MV-4-11 (cell line): ENCODE measurements at regions not wholly inside any gene's neighbourhood (a gene's known extent, or its start where the extent isn't known, plus 50 kb on each side); places are given as distances from the start of the nearest gene placed in this dataset.

Source experiments
- DNase-seq: peaks from one replicate; lab custom pipeline; 2025; lab: John Stamatoyannopoulos, UW

- no peak for DNase-seq
Measured at GRCh38 chr1:58367217-58367616, 179.3 kb downstream of the OMA1 start.

GRCh38 chr1:58365328-58365727 is 181.2 kb downstream of the OMA1 start:
- DNase-seq = peak; percentile 86

DNA sequence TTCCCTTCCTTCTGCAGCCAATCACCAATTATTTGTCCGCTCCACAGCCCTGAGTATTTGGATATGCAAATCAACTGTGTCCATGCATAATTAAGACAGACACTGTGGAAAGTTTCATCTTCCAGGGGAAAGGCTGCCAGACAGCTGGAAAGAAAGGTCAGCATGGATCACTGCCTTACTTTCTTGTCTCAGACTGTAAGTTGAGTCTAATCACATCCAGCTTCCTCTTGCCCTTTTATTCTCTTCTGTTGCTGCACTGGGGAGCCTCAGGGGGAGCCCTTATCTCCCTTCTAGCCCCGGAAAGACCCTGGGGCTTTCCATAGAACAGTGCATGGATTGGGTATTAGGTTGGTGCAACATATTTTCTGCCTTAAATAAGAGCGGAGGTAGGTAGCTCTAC is 182.9 kb downstream of the OMA1 start:
- DNase-seq = no peak

DNA sequence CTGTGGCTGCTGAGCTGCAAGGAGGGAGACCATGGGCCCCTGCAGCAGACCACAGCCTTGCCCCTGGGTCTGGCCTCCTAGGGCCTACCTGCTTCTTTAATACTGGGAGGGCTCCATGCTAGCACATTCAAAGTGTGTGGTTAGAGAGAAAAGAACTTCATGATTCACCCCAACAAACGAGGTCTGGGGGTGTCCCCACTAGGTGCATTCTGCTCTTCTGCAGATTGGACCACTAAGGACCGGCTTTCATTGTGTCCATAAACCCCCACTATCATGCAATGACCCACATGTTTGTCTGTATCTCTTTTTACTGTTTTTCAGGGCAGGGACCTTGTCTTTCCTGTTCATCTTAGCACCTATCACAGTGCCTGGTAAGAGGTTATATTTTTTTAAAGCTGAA is 185.4 kb downstream of the OMA1 start:
- no peak for DNase-seq

DNA sequence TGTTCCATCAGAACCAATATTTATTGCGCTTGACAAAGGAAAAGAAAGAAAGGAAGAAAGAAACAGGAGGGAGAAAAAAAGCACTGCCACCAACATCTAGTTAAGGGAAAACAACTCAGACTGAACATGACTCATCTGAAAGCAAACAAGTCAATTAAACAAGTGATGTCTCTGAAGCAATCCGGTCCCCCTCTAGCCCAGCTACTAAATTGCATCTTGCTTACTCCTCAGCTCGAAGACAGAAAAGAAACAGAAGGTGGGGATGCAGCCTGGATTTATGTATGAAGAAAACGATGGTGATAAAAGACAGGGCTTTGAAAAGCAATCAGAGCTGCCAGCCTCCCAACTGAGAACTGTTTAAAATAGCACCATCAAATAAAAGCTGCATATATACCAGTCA is 188.2 kb downstream of the OMA1 start:
- DNase-seq = no peak

DNA sequence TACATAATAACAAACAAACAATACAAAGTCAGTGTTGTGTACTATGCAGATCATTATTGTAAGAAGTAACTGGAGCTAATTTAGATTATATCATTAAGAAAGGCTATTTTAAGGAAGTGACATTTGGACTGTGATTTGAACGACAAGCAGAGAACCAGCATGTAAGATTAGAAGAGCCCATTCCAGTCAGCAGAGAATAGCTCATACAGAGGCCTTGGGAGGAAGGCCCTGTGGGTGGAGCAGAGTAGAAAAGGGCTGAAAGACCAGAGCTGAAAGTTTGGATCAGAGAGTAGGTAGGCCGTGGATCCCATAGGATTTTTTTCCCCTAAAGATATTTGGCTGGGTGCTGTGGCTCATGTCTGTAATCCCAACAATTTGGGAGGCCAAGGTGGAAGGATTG is 190.1 kb downstream of the OMA1 start:
- DNase-seq = no peak

- no peak for DNase-seq
Measured at GRCh38 chr1:58353168-58353567, 193.4 kb downstream of the OMA1 start.

GRCh38 chr1:58352476-58353092 is 193.9 kb downstream of the OMA1 start:
- DNase-seq = no peak

- no peak for DNase-seq
Measured at GRCh38 chr1:58346036-58346355, 200.5 kb downstream of the OMA1 start.

DNA sequence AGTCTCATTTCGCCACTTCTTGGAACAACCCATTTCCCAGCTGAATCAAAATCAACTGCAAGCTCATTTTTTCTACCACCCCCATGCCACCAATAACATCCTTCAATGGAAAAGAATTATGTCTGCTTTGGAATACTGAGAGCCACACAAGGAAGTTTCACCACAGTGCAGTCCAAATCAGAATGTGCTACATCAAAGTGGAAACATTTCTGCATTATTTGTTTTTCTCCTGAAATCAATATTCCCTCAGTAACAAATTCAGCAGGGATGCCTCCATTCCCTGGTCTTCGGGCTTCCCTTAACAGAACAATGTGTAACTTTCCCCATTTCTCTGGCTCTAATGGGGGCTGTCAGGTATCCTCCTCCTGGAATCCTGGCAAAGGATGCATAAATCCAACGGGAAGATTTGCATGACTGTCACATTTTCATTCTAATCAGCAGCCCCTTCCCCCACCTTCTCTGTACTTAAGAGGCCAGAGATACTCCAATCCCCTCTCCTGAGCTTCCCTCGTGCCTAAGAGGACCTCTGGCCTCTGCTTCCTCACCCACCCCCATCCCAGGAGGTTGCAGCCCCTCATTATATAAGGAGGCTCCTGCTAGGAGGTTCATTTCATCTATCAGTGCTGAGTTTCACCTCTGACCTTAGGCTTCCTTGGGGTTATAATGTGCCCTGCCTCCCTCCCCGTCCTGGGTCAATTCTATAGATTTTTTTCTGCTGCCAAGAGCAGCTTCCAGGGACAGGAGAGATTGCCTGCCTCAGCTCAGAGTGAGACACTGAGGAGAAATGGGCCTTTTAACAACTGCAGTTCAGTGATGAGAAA is 201.1 kb downstream of the OMA1 start:
- no peak for DNase-seq

- DNase-seq = no peak
Measured at GRCh38 chr1:58340185-58340584, 206.3 kb downstream of the OMA1 start.

DNA sequence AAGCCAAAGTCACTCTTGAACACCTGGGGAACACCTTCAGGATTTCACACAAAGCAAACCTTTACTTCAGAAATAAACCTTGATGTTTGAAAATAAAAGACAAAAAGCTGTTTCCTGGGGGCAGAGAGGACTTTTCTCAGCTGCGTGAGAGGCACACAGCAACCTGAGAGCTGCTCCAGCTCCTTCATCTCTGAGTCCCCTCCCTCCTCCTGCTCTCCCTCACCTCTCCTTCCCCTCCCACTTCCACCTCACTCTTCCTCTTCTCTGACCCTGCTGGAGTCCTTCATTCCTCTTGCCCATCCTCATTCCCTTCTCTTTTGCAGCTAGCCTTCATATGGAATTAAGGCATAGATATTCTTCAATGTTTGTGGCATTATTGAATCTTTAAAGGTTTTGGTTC is 208.4 kb downstream of the OMA1 start:
- DNase-seq = no peak

- no peak for DNase-seq
Measured at GRCh38 chr1:58333511-58333910, 213.0 kb downstream of the OMA1 start.

GRCh38 chr1:58331156-58331555 is 215.4 kb downstream of the OMA1 start:
- no peak for DNase-seq

GRCh38 chr1:58325866-58326265 is 220.7 kb downstream of the OMA1 start:
- DNase-seq = no peak

DNA sequence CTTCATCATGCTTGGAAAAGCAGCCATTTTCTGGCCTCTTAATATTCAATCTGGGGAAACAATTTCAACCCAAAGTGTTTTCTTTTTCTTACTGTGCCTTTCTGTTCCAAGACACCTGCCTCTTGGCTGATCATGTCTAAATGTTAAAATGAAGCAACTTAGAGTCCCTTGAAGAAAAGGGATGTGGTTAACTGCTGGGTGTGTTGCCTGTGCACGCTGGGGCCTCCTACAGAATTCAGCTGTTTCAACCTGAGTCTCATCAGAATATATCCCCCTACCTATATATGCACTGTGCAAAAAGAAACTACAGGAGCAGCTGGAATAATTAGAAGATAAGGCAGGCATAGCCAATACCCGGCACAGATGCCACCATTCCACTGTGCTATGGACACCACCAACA is 222.0 kb downstream of the OMA1 start:
- DNase-seq = peak; percentile 8

DNA sequence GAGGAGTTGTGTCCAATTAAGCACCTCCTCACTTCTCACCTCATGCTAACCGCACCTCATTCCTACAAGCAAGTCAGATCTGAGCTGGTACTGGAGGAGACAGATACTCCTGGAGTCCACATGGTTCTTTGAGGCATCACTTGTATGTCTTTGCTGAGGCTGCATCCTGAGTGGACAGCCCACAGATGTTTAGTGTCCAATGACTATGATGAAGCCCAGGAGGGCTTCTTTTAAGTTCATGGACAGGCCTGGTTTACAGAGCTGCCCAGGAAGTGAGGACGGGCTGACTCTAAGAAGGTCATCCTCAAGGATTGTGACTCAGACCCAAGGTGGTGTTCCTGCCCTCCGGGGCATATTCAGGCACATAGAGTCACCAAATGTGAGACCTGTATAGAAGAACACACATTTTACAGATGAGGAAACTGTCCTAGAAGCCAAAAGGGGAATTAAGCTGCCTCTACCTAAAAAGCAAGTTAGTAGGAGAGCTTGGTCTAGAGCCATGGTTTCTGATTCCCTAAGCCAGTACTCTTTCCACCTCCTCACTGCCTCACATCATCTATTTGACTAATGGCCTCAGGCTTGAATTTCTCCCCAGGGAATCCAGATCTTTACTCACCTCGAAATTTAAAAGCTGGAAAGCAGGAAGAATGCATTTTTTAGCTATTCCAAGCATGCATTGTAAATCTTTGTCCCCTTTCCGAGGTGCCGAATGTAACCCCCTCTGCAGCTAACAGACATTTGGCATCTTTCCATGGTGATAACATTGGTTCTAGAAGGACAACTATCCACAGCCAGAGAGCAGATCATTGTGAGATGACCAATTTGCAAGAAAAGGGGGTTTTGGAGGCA is 228.1 kb downstream of the OMA1 start:
- DNase-seq = no peak

DNA sequence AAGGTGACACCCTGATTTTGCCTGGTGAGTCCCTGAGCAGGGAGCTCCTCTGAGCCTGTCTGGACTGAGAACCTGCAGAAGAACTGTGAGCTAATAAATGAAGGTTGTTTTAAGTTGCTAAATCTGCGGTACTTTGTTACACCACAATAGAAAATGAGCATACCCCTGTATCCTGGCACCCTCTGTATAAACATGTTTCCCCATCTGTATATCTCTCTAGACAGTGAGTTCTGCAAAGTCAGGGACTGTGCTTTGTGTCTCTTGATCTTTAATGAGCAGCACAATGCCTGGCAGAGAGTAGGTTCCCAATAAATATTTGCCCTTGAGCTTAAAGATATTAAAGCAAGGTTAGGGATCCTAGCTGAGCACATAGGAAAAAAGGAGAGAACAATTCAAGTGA is 228.8 kb downstream of the OMA1 start:
- no peak for DNase-seq

DNA sequence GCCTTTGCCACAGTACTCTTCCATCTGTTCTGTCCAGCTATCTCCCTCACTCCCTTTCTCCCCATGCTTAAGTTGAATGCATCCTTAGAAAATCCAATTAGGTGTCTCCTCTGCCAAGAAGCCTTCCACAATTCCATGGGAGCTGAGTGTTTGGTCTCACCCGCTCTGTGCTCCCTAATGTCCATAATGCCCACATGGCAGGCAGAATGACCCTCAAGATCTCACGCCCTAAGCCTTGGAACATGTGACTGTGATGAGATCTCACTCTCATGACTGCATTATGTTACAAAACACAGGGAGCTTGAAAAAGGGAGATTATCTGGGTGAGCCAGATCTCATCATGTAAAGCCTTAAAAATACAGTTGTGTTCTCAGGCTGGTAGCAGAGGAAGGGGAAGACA is 229.4 kb downstream of the OMA1 start:
- no peak for DNase-seq

GRCh38 chr1:58316141-58316540 is 230.4 kb downstream of the OMA1 start:
- DNase-seq = no peak

DNA sequence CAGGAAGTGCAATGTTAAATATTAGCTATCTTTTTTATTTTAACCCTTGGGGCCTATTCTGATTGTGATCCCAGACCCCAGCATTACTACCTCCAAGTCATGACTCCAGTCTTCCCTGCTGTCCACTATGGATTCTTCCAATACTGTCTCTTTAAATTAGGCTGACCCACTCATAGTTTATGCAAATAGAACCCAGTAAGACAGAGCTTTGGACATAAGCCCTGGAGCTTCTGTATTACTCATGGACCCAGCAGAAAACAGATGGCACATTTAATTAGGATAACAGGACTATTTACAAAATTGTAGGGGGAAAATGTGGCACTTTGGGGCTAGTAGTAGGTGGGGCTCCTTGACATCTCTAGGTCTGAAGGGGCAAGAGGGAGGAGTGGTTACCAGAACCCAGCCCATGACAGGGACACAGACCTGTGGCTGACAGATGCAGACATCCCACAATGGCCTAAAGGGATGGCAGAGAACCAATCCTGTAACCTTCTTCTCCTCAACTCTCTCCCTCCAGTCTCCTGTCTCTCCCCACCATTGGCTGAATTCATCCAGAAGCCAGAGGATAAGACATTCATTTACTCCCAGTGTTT is 233.5 kb downstream of the OMA1 start:
- no peak for DNase-seq

DNA sequence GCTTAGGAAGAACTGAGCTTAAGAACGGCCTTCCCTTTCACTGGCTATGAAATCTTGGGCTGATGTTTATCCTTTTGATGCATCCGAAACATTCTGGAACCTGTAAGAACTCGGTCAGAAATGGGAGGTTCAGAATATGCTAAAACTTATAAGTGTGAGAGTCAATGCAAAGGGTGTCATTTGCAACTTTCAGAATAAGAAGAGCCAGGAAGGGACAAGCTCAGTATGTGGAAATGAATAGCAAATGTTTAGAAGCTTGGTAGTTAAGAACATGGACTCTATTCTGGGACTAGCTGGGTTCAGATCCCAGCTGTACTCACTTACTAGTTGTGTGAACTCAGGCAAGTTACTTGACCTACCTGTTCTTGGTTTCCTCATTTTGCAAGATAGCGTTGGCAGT is 234.1 kb downstream of the OMA1 start:
- no peak for DNase-seq

- no peak for DNase-seq
Measured at GRCh38 chr1:58310881-58311280, 235.6 kb downstream of the OMA1 start.
